H9 (cell line): ENCODE measurements at regions not wholly inside any gene's neighbourhood (a gene's known extent, or its start where the extent isn't known, plus 50 kb on each side); places are given as distances from the start of the nearest gene placed in this dataset.

Experiments used
- DNase-seq: peaks from one replicate; pipeline ENCODE4 v3.0.0-alpha.2; 2017
- H2AFZ ChIP-seq: one replicate; pipeline ENCODE4 v1.6.1; 2013; ENCODE audit warnings: mild to moderate bottlenecking, low read length, control low read depth, moderate library complexity
- H2AK5ac ChIP-seq: 2 replicates; pipeline ENCODE4 v1.6.1; 2013; ENCODE audit warnings: low read length, control low read depth, mixed read lengths; ENCODE audit not compliant: insufficient read length
- H2BK120ac ChIP-seq: one replicate; pipeline ENCODE4 v1.6.1; 2013; ENCODE audit warnings: low read depth, mild to moderate bottlenecking, low read length, control low read depth, inconsistent platforms; ENCODE audit not compliant: poor library complexity, severe bottlenecking
- H2BK12ac ChIP-seq: 2 replicates; pipeline ENCODE4 v1.6.1; 2013; ENCODE audit warnings: low read length, control low read depth, mixed read lengths, low read depth; ENCODE audit not compliant: insufficient read length
- H2BK15ac ChIP-seq: 2 replicates; pipeline ENCODE4 v1.6.1; 2013; ENCODE audit warnings: low read depth, low read length, control low read depth
- H2BK20ac ChIP-seq: one replicate; pipeline ENCODE4 v1.6.1; 2013; ENCODE audit warnings: low read depth, mild to moderate bottlenecking, low read length, control low read depth, inconsistent platforms; ENCODE audit not compliant: poor library complexity, severe bottlenecking
- H2BK5ac ChIP-seq: 2 replicates; pipeline ENCODE4 v1.6.1; 2013; ENCODE audit warnings: low read length, control low read depth, mixed read lengths; ENCODE audit not compliant: insufficient read length
- H3K14ac ChIP-seq: 2 replicates; pipeline ENCODE4 v1.6.1; 2013; ENCODE audit warnings: low read length, control low read depth; ENCODE audit not compliant: insufficient read depth
- H3K18ac ChIP-seq: 2 replicates; pipeline ENCODE4 v1.6.1; 2013; ENCODE audit warnings: low read depth, mild to moderate bottlenecking, mixed read lengths, low read length, control low read depth; ENCODE audit not compliant: insufficient read length
- H3K23ac ChIP-seq: 2 replicates; pipeline ENCODE4 v1.6.1; 2013; ENCODE audit warnings: low read length, control low read depth, mixed read lengths, low read depth; ENCODE audit not compliant: insufficient read length
- H3K23me2 ChIP-seq: 2 replicates; pipeline ENCODE4 v1.6.1; 2013; ENCODE audit warnings: low read depth, mild to moderate bottlenecking, mixed read lengths, low read length, control low read depth; ENCODE audit not compliant: insufficient read length, poor library complexity, severe bottlenecking
- H3K27ac ChIP-seq: 2 replicates; pipeline ENCODE4 v1.5.1; 2013; ENCODE audit warnings: low read length, control low read depth, mixed read lengths, low read depth; ENCODE audit not compliant: insufficient read length
- H3K27me3 ChIP-seq: 2 replicates; pipeline ENCODE4 v1.6.1; 2013; ENCODE audit warnings: low read length, control low read depth, inconsistent platforms; ENCODE audit not compliant: insufficient read depth
- H3K4ac ChIP-seq: 2 replicates; pipeline ENCODE4 v1.6.1; 2013; ENCODE audit warnings: low read depth, mild to moderate bottlenecking, control low read depth, inconsistent platforms, low read length, moderate library complexity
- H3K4me1 ChIP-seq: 2 replicates; pipeline ENCODE4 v1.6.1; 2013; ENCODE audit warnings: low read length, control low read depth, inconsistent platforms; ENCODE audit not compliant: insufficient read depth
- H3K4me2 ChIP-seq: 2 replicates; pipeline ENCODE4 v1.6.1; 2013; ENCODE audit warnings: low read length, control low read depth, mixed read lengths; ENCODE audit not compliant: insufficient read length, insufficient read depth
- H3K56ac ChIP-seq: 2 replicates; pipeline ENCODE4 v1.6.1; 2013; ENCODE audit warnings: low read depth, mild to moderate bottlenecking, mixed read lengths, low read length, control low read depth; ENCODE audit not compliant: insufficient read length
- H3K79me1 ChIP-seq: 2 replicates; pipeline ENCODE4 v1.6.1; 2013; ENCODE audit warnings: low read depth, mild to moderate bottlenecking, moderate library complexity, low read length, control low read depth, inconsistent platforms; ENCODE audit not compliant: insufficient read depth, poor library complexity, severe bottlenecking
- H3K79me2 ChIP-seq: 2 replicates; pipeline ENCODE4 v1.6.1; 2013; ENCODE audit warnings: low read length, control low read depth, inconsistent platforms; ENCODE audit not compliant: insufficient read depth
- H3K9ac ChIP-seq: 2 replicates; pipeline ENCODE4 v1.6.1; 2013; ENCODE audit warnings: low read length, control low read depth, mixed read lengths; ENCODE audit not compliant: insufficient read length; ENCODE audit errors: extremely low read depth
- H3K9me3 ChIP-seq: one replicate; pipeline ENCODE4 v1.6.1; 2013; ENCODE audit warnings: low read depth, low read length, inconsistent platforms; ENCODE audit not compliant: control insufficient read depth
- H3T11ph ChIP-seq: one replicate; pipeline ENCODE4 v1.6.1; 2013; ENCODE audit warnings: mild to moderate bottlenecking, low read length, control low read depth, inconsistent platforms
- H4K20me1 ChIP-seq: one replicate; pipeline ENCODE4 v1.6.1; 2013; ENCODE audit not compliant: control insufficient read depth, insufficient read length, insufficient read depth
- H4K5ac ChIP-seq: 2 replicates; pipeline ENCODE4 v1.6.1; 2013; ENCODE audit warnings: low read depth, mild to moderate bottlenecking, mixed read lengths, low read length, control low read depth; ENCODE audit not compliant: insufficient read length
- H4K8ac ChIP-seq: replicated peaks from 2 replicates; pipeline ENCODE4 v1.6.1; 2013; ENCODE audit warnings: low read length, control low read depth, mixed read lengths, low read depth; ENCODE audit not compliant: insufficient read length
- H4K91ac ChIP-seq: 2 replicates; pipeline ENCODE4 v1.6.1; 2013; ENCODE audit warnings: low read depth, mild to moderate bottlenecking, moderate library complexity, mixed read lengths, low read length, control low read depth; ENCODE audit not compliant: insufficient read length
- H3K27ac Mint-ChIP-seq, 3 experiments: 2 replicates in 2 of 3; 3 replicates in 1 of 3; pipeline ENCODE4 v1.8.0; 2020 to 2021; ENCODE audit warnings: mixed read lengths in 3 of 3, mild to moderate bottlenecking in 1 of 3, moderate library complexity in 1 of 3
- H3K27me3 Mint-ChIP-seq: 2 replicates; pipeline ENCODE4 v1.8.0; 2021; ENCODE audit warnings: low read depth, mild to moderate bottlenecking, moderate library complexity, mixed read lengths
- H3K36me3 Mint-ChIP-seq, 3 experiments: 2 replicates in 2 of 3; 3 replicates in 1 of 3; pipeline ENCODE4 v1.8.0; 2020 to 2021; ENCODE audit warnings: low read depth in 3 of 3, mixed read lengths in 3 of 3; ENCODE audit not compliant: insufficient read depth in 1 of 3
- H3K4me1 Mint-ChIP-seq, 2 experiments: 2 replicates each; pipeline ENCODE4 v1.8.0; 2020; ENCODE audit warnings: mixed read lengths in 2 of 2
- H3K4me3 Mint-ChIP-seq, 2 experiments: 2 replicates in 1 of 2; 3 replicates in 1 of 2; pipeline ENCODE4 v1.8.0; 2020 to 2021; ENCODE audit warnings: mild to moderate bottlenecking in 2 of 2, mixed read lengths in 2 of 2, moderate library complexity in 1 of 2
- H3K9me3 Mint-ChIP-seq, 2 experiments: 2 replicates in 1 of 2; 3 replicates in 1 of 2; pipeline ENCODE4 v1.8.0; 2020; ENCODE audit warnings: mild to moderate bottlenecking in 2 of 2, mixed read lengths in 2 of 2, moderate library complexity in 1 of 2
- CTCF ChIP-seq: fragments of 200-600 bp; sonication (generic); conservative IDR thresholded peaks from 3 replicates; pipeline ENCODE4 v1.8.0; 2021; ENCODE audit warnings: antibody characterized with exemption, mild to moderate bottlenecking
- WGBS: extraction: QIAGEN DNeasy Blood & Tissue Kit; methylation state at CpG from one replicate; pipeline ENCODE4 v1.1.7; 2013; ENCODE audit warnings: missing lambda C conversion rate, low lambda C conversion rate, mixed read lengths; ENCODE audit not compliant: insufficient read length; ENCODE audit errors: extremely low coverage; 5-methylcytosine and 5-hydroxymethylcytosine counted together

DNA sequence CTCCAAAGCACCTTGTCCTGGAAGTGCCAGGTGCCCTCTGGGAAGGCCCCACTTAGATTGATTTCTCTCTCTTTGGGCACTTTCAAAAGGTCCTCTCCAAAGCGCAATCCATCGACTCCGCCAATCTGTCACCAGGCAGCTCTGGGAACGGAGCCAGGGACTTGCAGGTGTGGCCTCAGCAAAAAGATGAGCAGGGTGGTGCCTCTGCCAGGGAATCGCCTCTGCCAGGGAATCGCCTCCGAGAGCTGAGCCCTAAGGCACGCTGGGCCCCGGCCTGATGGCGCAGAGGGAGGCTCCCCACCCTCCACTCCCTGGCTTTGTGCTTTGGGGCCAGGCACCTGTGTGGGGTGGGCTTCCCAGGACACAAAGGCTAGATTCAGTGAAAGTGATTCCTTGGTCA is 1391.3 kb downstream of the TBC1D22A start:
- Histone ChIP-seq H3K27me3 (no peaks in the 10 kb centered on the region), H3K4ac (no peak overlapping the region), H3K9ac (no peak overlapping the region), H3T11ph (no peak overlapping the region), H4K8ac (no peak overlapping the region), H3K56ac (no peak overlapping the region), H2BK20ac (no peak overlapping the region), H3K79me1 (no peaks in the 10 kb centered on the region), H3K18ac (no peak overlapping the region), H2AFZ (no peak overlapping the region), H2BK12ac (no peak overlapping the region), H3K79me2 (no peaks in the 10 kb centered on the region), H3K23ac (no peak overlapping the region), H4K5ac (no peak overlapping the region), H3K14ac (no peak overlapping the region), H3K9me3 (no peaks in the 10 kb centered on the region), H2BK15ac (no peak overlapping the region), H2BK5ac (no peak overlapping the region), H2BK120ac (no peak overlapping the region), H3K4me1 (no peaks in the 10 kb centered on the region), H3K27ac (no peak overlapping the region), H4K20me1 (no peaks in the 10 kb centered on the region), H3K4me2 (no peak overlapping the region), H4K91ac (no peak overlapping the region), H2AK5ac (no peak overlapping the region), H3K23me2 (no peaks in the 10 kb centered on the region)
- no peak overlapping the region for H3K27ac Mint-ChIP-seq
- peaks cover 9% of the 10 kb centered on the region in 2 experiments; a peak in 3 of 4 replicates for H3K4me1 Mint-ChIP-seq
- no peak for DNase-seq
- H3K4me3 Mint-ChIP-seq: no peak overlapping the region
- peaks cover 0 to 2% of the 10 kb centered on the region in 2 experiments; a peak in 1 of 5 replicates for H3K9me3 Mint-ChIP-seq
- no peak for TF ChIP-seq CTCF
- peaks cover 13% of the 10 kb centered on the region for H3K27me3 Mint-ChIP-seq
- no CpG with 5 or more reads among the region's 10 CpGs for WGBS
- no peaks in the 10 kb centered on the region for H3K36me3 Mint-ChIP-seq
